Astrocyte of the spinal cord (primary cell): ENCODE measurements at regions not wholly inside any gene's neighbourhood (a gene's known extent, or its start where the extent isn't known, plus 50 kb on each side); places are given as distances from the start of the nearest gene placed in this dataset.

ENCODE experiments used
- DNase-seq: peaks from one replicate; pipeline ENCODE4 v3.0.0; 2011; ENCODE audit warnings: low read depth, low spot score
- H3K4me3 ChIP-seq: 2 replicates; pipeline ENCODE4 v1.5.1; 2011; ENCODE audit warnings: low read depth, mild to moderate bottlenecking, low read length, moderate library complexity
- in situ Hi-C: cut with HindIII; loops from 2 replicates; pipeline ENCODE4 v1.10.0; 2017; ENCODE audit warnings: low sequenced_read_pairs
- TF ChIP-seq, protein P1 (sequence below): IDR thresholded peaks from 2 replicates; pipeline ENCODE4 v1.5.1; 2012; ENCODE audit warnings: low read depth, mild to moderate bottlenecking, low read length, inconsistent platforms

DNA sequence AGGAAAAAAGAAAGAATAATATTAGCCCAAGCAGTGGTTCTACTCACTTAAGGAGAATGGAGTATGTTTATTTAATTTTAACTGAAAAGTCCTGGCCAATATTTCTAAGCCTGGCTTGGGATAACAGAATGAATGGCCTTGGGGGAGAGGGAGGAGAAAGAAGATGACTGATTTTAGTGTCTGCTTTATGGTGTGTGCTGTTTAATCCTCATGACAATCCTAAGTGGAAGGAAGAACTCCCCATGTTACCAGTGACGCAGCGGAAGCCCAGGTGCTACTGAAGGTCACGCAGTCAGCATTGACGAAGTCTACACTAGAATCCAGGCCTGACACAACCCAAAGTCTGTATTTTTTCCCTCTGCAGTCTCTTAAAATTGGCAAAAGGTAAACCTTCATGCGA, 50.5 kb downstream of the PALM2AKAP2 start:
- TF ChIP-seq, protein P1, sequence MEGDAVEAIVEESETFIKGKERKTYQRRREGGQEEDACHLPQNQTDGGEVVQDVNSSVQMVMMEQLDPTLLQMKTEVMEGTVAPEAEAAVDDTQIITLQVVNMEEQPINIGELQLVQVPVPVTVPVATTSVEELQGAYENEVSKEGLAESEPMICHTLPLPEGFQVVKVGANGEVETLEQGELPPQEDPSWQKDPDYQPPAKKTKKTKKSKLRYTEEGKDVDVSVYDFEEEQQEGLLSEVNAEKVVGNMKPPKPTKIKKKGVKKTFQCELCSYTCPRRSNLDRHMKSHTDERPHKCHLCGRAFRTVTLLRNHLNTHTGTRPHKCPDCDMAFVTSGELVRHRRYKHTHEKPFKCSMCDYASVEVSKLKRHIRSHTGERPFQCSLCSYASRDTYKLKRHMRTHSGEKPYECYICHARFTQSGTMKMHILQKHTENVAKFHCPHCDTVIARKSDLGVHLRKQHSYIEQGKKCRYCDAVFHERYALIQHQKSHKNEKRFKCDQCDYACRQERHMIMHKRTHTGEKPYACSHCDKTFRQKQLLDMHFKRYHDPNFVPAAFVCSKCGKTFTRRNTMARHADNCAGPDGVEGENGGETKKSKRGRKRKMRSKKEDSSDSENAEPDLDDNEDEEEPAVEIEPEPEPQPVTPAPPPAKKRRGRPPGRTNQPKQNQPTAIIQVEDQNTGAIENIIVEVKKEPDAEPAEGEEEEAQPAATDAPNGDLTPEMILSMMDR, result no peak
- H3K4me3 ChIP-seq, result no peak overlapping the region
- in situ Hi-C loops, result no loop called here
- no peak for DNase-seq

DNA sequence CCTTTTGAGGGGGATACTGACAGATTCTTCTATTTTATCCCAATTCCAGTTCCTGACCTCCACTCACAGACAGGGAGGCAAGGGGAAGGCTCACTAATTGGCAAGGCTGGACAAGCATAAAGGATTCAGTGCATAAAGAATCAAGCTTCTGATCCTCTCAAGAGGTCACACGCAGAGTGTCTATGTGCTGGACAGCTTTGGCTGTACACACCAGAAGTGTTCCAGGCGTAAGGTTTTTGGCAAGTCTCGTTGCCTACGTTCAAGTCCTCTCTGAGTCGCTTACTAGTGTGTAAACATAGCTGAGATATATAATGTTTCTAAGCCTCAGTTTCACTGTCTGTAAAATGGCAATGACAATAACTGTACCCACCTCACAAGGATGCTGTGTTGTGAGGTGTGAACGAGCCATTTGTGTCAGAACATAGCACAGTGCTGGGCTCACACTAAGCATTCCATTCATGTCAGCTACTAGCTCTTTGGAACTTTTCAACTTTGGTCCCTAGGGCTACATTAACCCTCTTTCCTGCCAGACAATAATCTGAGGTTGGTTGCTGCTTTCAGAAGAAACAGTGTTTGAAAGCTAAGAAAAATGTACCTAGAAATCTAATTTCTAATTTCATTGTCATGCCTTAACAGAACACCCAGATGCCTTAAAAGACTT, 52.1 kb downstream of the PALM2AKAP2 start:
- no peak for DNase-seq
- TF ChIP-seq, protein P1, result no peak
- in situ Hi-C loops, result no loop called here
- H3K4me3 ChIP-seq, result no peak overlapping the region

DNA sequence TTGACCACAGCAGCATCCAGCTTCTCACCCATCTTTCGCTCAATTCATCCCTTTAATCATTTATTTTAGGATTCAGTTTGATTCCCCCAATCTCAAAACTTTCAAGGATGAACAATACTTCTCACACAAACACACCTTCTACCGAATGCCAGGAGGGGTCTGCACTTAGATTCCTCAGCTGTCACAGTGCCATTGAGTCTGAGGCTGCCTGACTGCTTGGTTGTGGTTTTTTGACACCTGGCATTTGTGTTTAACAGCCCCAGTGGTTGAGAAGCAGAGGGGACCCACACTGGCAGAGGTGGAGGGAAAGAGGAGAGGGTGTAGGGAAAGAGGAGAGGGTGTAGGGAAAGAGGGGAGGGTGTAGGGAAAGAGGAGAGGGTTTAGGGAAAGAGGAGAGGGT, 54.9 kb downstream of the PALM2AKAP2 start:
- H3K4me3 ChIP-seq, result no peak overlapping the region
- in situ Hi-C loops, result no loop called here
- TF ChIP-seq, protein P1, result no peak
- DNase-seq, result no peak

DNA sequence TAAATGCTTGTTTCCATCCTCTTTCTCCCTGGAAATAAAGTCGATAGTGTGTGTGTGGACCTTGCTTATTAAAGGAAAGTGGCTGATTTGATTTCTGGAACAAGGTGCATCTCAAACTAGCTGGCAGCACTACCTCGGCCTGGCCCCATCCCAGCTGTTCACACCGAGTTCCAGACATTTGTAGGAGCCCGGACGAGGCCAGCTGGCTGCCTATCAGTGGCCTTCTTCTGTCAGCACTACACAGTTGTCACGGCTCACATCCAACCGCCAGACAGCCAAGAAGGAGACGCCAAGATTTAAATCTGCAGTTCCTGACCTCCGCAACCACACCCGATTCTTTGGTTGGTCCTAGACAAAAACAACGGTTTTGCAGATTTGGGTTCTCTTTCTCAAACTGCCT, 63.6 kb downstream of the PALM2AKAP2 start:
- TF ChIP-seq, protein P1, result no peak
- no peak overlapping the region for H3K4me3 ChIP-seq
- in situ Hi-C loops, result no loop called here
- no peak for DNase-seq

DNA sequence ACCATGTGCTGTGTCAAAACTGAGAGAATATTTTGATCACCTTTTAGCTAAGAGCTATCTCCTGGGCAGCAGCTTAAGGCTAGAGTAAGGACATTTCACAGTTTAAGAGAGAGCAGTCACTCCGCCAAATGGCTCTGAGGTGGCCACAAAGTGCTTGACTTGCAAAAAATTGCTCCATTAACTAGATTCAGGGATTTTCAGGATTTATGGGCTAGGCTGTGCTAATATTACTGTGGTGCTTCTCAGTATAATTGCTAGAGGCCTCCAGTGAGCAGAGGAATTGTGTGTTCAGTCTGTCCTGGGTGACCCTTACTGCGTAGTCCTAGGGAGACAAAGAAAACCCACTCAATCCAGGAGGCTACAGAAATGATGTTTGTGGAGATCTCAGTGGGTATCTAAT, 65.2 kb downstream of the PALM2AKAP2 start:
- in situ Hi-C loops, result no loop called here
- no peak overlapping the region for H3K4me3 ChIP-seq
- TF ChIP-seq, protein P1, result no peak
- no peak for DNase-seq

DNA sequence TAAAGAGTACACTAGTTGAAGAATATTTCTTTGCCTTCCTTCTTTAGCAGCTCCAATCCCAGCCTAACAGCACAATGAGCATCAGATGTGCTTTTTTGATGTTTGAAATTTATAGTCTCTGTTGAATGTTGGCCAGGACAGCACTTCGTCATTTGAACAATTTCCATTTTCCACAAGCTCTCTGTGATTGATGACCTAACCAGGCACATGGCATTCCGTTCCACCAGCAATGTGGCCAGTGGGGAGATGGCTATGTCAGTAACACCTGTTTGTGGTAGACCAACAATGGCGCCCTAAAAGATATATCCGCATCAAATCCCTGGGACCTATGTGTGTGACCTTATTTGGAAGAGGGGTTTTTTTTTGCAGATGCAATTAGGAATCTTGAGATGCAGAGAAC, 66.8 kb downstream of the PALM2AKAP2 start:
- H3K4me3 ChIP-seq, result no peak overlapping the region
- TF ChIP-seq, protein P1, result no peak
- DNase-seq, result no peak
- in situ Hi-C loops, result no loop called here

DNA sequence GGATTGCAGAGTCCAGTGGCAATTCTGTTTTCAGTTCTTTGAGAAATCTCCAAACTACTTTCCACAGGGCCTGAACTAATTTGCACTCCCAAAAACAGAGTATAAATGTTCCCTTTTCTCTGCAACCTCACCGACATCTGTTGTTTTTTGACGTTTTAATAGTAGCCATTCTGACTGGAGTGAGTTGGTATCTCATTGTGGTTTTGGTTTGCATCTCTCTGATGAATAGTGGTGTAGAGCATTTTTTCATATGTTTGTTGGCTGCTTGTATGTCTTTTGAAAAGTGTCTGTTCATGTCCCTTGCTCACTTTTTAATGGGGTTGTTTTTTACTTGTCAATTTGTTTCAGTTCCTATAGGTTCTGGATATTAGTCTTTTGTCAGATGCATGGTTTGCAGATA, 72.6 kb downstream of the PALM2AKAP2 start:
- DNase-seq, result no peak
- no peak overlapping the region for H3K4me3 ChIP-seq
- in situ Hi-C loops, result no loop called here
- TF ChIP-seq, protein P1, result no peak
